ENCODE measurements at regions not wholly inside any gene's neighbourhood (a gene's known extent, or its start where the extent isn't known, plus 50 kb on each side); places are given as distances from the start of the nearest gene placed in this dataset.
A peak's percentile ranks its signal among the peaks of the same experiment; 100 is the strongest.
"Not testable (repeated sequence)": the region's sequence is repeated elsewhere in the genome, so short reads cannot be mapped to it uniquely, and the experiment has no call there.

DNA sequence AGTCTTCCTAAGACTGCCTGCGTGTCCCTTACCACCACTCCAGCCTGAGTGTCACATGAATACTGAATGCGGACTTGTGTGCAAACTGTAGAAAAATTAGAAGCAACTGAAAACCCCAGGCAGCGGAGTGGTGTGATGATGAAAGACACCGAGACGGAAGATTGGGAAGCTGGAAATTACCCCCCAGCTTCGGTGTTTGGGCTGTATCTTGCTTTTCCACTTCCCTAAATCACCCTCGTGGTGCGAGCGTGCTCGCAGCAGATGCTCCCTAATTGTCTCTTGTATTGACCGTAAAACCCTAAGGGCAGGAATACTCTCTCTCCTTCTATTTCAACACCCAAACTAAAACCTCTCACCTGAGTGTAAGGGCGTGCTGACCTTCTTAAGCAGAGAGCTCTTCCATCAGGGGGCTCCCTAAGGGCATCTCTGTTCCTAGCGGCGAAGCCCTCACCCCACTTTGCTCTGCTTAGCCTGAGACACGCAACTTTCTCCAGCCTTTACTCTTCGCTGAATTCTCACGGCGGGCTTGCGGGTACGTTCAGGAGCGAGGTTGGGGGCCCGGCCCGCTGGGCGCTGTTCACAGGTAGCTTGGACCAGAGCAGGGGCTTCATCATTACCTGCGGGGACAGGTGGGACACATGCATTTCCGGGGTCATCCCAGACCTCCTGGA is 62.4 kb downstream of the CRYBB2 start:
- no peak for DNase-seq

DNA sequence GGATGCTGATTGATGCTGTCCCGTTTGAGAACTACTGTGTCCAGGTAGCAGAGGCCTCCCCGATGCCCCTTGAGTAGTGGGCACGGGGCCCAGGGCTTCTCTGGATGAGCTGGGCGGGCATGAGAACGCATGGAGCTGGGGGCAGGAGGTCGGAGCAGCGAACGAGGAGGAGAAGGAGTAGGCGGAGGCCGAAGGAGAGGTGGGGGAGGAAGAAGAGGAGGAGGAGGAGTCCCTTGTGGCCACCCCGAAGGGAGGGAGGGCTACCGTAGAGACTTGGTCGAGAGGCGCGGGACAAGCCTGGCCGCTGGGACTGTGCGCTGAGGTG is 62.9 kb downstream of the CRYBB2 start:
- no peak for DNase-seq

DNA sequence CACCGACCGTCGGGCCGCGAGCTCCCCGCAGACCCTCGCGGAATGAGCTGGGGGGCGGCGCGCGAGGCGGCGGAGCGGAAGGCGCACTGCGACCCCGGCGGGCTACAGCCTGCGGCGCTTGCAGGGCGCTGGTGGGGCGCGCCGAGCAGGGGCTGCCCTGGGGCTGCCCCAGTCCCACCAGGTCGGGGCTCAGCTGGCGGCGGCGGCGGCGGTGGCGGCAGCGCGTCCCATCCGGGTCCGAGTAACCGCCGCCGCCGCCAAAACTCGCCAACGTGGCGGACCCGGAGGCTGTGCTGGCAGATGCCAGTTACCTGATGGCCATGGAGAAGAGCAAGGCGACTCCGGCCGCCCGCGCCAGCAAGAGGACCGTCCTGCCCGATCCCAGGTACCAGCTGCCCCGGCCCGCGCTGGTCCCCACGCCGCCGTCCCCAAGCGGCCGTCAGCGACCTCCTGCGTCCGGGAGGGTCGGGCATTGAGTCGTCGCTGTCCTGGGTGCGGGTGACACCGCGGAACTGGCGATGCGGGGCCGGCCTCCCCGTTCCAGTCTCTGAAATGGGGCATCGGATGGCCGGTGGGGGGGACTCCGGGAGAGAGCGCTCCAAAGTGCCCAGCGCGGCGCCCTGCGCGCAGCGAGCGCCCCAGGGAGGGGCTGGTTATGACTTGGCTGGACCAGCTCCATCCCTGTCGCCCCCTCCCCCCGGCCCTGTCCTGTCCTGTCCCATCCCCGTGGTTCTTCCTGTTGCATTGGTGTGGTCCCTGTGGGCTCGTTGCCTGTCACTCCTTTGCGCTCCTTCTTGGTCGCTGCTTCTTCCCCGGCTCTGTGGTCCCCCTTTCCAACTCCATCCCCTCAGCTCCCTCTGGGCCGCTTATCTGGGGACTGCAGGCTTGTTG is 63.5 kb downstream of the CRYBB2 start:
- DNase-seq = no peak

DNA sequence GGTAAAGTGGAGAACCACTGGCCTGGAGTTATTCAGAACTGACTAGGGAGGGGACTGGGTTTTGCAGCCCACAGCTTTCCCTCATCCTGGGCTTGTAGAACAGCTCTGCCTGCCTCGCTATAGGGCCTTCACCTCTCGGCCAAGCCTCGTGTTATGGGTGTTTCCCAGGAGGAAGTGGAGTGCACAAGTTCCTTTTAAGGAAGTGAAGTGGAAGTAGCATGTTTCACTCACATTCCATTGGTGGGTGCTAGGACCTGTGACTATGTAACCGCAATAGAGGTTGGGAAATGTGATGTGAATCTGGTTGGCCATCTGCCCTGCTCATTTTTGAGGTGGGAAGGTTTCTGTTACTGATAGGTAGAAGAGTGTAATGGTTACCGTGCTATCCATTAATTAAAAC is 69.0 kb downstream of the CRYBB2 start:
- DNase-seq = not testable (repeated sequence)

DNA sequence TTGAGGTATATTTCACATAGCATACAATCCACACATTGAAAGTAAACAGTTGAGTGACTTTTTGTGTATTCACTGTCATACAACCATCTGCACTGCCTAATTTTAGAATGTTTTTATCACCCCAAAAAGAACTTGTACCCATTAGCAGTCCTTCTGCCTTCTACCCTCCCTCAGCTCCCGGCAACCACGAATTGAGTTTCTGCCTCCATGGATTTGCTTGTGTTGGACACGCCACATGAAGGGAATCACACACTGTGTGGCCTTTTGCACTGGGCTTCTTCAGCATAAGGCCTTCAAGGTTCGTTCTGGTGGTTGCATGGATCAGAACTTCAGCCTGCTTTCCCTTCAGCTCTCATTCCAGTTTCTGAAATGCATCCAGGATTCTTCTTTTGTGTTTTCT is 82.5 kb downstream of the CRYBB2 start:
- not testable (repeated sequence) for DNase-seq

DNA sequence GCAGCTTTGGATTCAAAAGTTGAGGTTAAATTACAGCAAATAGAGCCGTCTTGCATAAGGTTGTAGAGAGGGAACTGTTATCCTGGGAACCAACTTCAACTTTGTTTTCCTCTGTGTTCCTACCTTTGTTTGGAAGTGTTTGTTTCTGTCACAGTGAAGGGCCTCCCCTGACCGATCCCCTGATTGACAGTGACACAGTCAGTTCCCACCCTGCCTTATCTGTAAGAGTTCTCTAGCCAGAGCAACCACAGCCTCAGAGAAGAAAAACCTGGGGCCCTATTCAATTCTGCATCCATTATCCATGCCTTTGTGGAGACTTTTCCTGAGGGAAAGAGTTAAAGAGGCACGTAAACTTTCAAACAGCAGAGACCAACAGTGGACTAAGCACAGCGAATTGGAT is 90.1 kb downstream of the CRYBB2 start:
- DNase-seq = not testable (repeated sequence)

DNA sequence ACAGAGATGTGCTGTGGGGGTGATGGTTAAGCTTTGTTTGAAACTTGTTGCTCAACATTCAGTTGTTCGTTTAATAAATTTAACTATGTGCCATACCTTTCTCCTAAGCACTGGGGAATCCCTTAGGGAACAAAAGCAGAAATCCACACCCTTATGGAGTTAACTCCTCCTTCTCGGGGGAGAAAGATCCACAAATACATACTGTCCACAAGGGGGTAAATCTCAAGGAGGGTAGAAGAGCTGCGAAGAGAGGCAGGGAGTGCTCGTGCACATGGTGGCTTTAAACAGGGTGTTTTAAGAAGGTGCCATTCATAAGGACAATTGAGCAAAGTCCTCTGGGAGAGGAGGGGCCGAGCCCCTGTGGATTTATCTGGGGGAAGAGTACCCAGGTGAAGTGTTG is 92.5 kb downstream of the CRYBB2 start:
- DNase-seq = not testable (repeated sequence)

DNA sequence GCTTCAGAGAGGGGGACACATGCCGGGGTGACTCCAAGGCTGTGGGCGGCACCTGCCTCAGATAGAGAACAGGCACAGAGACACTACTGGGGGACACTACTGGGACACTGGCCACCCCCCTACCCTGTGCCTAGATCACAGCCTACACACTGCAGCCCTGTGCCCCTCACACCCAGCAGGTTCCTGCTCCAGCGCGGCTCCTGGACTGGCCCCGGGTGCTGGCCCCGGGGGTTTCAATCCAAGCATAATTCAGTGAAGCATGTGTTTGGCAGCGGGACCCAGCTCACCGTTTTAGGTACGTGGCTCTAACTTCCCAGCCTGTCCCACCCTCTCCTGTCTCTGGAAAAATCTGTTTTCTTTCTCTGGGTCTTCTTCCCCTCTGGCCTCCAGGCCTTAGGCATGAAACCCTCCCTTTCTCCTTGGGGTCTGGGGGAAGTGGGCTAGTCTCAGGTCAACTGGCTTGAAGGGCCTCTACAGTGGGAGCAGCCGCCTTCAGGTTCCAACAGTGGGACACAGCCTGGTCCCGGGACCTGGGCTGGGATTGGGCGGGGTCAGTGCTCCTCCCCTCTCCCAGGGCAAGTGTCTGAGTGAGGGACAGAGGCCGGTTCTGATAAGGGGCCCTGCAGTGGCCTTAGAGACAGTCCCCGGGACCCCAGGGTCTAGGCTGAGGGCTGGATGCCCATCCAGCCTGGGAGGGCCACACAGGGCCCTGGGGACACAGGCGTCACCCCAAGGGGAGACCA is 98.8 kb downstream of the CRYBB2 start:
- DNase-seq = no peak

DNA sequence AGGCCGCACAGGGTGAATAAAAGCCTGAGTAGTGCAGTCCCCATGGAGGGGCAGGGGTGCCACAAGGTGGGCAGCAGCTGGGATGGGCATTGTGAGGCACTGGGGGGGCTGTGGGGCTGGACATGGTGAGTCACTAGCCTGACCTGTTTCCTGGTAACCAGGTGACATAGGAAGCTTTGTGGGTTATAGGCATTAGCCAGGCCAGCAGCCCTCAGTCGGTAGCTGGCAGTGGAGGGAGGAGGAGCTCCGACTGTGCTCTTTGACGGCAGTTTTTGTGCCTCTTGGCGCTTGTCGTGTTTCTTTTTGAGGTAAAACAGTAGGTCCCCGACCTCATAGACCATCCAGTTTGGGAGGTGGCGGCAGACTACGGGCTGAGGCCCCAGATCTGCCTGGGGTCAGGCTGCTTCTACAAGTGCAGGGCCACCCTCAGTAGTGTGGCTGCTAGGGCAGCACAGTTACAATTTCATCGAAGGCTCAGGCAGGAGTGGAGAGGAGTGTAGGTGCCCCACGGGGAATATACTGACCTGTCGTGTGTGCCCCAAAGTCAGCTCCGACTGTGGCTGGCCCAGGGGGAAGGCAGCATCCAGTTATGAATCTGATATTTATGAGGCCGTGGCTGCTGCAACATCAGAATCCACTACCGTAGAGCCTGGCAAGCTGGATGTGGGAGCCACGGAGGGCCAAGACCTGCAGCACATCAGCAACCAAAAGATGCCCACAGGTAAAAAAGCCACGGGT is 107.7 kb downstream of the CRYBB2 start:
- DNase-seq = no peak

DNA sequence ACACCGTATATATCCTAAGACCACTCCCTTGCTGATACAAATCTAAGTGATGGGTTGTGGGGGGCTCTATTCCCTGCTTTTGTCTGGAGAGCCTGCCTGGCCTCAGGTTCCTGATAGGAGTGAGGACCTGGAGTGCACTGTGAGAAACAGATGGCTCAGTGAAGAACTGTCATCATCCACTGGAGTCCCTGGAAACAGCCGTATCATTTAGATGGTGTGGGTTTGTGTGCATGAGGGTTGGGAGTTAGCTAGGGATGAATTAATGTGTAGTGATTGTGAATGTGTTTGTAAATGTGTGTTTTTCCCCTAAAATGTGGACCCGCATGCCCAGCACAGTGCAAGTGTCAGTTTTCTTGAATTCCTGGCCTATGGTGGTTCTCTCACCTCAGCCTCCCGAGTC is 111.6 kb downstream of the CRYBB2 start:
- DNase-seq = no peak

DNA sequence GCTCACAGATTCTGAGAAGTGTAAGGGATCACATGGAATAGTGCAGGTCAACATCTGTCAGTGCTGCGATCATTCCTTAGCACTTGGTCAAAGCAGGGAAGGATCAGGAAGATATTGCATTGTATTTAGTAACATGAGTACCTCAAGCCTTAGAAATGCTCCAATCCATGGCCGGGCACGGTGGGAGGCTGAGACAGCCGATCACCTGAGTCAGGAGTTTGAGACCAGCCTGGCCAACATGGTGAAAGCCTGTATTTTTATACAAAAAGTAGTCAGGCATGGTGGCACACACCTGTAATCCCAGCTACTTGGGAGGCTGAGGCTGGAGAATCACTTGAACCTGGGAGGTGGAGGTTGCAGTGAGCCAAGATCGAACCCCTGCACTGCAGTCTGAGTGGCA is 112.5 kb downstream of the CRYBB2 start:
- not testable (repeated sequence) for DNase-seq

DNA sequence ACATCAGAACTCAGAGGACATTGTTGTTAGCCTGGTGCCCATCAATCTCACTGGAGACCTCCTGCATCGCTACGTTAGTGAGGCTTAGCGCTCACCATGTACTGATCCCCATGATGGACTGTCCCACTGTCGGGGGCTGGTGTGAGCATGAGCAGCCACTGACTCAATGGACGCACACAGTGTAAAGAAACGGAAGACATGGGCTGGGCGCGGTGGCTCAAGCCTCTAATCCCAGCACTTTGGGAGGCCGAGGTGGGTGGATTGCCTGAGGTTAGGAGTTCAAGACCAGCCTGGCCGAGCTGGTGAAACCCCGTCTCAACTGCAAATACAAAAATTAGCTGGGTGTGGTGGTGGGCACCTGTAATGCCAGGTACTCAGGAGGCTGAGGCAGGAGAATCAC is 112.9 kb downstream of the CRYBB2 start:
- DNase-seq = no peak

DNA sequence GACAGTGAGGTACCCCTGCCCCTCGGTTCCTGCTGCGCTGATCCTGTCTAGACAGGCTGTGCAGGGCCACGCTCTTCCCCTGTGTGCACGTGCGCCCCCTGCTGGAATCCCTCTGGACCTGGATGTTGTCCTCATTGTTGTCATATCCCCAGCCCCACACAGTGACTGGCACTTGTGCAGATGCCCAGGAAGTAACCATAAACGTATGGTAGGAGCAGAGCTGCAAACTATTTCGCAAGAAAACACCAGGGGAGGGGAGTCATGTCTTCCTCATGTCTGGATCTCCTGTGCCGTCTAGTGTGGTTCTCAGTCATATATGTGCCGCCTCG is 114.7 kb downstream of the CRYBB2 start:
- peak; percentile 23 for DNase-seq

DNA sequence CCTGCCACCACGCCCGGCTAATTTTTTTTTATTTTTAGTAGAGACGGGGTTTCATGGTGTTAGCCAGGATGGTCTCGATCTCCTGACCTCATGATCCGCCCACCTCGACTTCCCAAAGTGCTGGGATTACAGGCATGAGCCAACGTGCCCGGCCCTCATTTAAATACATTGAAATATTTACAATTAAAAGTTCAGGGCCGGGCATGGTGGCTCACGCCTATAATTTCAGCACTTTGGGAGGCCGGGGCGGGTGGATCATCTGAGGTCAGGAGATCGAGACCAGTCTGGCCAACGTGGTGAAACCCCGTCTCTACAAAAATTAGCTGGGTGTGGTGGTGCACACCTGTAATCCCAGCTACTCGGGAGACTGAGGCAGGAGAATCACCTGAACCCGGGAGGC is 115.2 kb downstream of the CRYBB2 start:
- not testable (repeated sequence) for DNase-seq

DNA sequence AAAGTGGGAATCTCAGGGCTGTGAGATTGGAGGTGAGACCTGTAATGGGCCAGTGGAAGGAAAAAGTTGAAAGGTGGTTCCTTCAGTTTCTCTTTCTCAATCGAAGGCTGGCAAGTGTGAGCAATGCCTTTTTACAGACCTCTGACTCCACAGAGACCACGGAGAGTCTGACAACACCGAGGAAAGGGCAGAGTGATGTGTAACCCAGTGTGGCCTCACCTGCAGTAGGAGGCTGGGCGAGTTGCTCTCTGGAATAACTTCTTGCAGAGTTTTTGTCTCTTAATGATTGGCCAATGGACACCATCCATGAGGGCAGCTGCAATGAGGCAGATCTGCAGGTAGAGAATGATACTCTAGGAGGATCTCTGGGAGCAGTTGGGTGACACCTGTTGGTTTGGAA is 115.8 kb downstream of the CRYBB2 start:
- not testable (repeated sequence) for DNase-seq

DNA sequence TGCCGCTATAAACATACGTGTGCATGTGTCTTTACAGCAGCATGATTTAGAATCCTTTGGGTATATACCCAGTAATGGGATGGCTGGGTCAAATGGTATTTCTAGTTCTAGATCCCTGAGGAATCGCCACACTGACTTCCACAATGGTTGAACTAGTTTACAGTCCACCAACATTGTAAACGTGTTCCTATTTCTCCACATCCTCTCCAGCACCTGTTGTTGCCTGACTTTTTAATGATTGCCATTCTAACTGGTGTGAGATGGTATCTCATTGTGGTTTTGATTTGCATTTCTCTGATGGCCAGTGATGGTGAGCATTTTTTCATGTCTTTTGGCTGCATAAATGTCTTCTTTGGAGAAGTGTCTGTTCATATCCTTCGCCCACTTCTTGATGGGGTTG is 121.1 kb downstream of the CRYBB2 start:
- DNase-seq = not testable (repeated sequence)

DNA sequence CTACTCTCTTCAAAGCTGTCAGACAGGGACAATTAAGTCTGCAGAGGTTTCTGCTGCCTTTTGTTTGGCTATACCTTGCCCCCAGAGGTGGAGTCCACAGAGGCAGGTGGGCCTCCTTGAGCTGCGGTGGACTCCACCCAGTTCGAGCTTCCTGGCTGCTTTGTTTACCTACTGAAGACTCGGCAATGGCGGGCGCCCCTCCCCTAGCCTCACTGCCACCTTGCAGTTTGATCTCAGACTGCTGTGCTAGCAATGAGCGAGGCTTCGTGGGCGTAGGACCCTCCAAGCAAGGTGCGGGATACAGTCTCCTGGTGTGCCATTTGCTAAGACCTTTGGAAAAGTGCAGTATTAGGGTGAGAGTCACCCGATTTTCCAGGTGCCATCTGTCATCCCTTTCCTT is 124.9 kb downstream of the CRYBB2 start:
- not testable (repeated sequence) for DNase-seq

DNA sequence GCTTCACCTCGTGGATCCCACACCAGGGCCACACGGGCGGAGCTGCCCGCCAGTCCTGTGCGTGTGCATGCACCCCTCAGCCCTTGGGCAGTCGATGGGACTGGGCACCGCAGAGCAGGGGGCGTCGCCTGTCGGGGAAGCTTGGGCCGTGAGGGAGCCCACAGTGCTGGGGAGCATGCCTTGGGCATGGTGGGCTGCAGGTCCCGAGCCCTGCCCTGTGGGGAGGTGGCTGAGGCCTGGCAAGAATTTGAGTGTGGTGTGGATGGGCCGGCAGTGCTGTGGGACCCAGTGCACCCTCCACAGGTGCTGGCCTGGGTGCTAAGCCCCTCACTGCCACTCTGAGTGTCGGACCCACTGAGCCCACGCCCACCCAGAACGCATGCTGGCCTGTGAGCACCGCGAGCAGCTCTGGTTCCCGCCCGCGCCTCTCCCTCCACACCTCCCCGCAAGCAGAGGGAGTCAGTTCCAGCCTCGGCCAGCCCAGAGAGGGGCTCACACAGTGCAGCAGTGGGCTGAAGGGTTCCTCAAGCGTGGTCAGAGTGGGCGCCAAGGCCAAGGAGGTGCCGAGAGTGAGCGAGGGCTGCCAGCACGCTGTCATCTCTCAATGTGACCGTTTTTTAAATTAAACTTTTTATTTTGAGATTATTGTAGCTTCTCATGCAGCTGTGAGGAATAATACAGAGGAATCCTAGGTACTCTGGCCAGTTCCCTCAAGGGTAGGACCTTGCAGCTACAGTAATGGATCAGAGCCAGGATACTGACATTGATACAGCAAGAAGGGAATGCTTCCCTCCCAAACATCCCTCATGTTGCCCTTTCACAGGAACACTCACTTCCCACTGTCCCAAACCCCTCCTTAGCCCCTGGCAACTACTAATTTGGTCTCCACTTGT is 127.7 kb downstream of the CRYBB2 start:
- no peak for DNase-seq

DNA sequence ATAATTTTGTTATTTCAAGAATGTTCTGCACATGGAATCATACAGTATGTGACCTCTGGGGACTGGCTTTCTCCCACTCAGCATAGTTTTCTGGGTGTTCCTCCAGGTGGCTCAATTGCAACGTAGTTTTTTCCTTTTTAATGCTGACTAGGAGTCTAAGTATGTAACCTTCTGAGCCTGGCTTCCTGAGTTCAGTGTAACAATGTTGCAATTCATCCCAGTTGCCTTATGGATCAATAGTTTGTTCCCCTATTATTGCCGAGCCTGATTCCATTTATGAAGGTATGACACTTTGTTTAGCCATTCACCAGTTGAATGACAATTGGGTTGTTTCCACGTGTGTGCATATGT is 128.3 kb downstream of the CRYBB2 start:
- no peak for DNase-seq

DNA sequence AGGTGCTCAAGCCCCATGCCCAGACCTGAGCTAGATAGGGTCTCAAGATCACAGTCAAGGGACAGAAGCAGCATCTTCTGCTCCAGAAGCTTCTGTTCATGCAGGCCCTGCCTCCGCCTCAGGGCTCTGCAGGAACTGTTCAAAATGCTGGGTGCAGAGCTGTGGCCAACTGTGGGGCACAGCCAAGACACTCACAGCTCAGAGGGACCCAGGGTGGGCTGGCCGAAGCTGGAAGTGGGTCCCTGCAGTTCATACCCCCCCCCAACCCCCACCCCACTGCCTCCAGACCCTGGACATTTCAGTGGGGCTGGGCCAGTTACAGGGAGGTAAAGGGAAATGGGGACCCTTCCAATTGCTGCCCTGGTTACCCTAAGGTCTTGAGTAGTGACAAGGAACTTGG is 129.0 kb downstream of the CRYBB2 start:
- DNase-seq = no peak

DNA sequence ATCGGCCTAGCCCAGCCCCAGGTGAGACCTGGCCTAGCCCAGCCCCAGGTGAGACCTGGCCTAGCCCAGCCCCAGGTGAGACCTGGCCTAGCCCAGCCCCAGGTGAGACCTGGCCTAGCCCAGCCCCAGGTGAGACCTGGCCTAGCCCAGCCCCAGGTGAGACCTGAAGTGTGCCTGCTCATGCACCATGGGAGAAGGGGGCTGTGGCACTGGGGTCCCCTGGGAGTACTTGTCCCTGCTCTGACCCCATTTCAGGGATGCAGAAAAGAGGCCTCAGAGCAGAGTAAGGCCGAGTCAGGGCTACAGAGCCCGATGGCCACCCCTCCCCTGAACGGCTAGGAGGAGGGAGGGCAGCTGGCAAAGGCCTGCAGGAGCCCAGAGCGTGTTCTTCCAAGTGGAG is 129.6 kb downstream of the CRYBB2 start:
- DNase-seq = not testable (repeated sequence)

DNA sequence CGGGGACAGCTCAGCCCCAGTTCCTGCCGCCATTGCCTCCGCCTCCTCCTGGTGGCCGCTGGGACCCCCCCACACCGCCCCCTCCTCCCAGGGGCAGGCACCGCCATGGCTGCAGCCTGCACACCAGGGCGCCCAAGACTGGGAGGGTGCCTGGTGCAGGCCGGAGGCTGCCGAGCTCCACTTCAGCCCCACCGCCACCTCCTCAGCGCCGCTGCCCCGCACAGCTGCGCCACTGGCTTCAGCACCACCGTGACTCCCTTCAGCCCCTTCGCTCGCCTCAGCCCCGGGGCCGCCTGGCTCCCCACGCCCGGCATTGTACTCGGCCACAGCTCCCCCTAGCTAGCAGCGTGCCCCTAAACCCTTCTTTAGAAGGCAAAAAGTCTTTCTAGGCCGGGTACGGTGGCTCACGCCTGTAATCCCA is 131.1 kb downstream of the CRYBB2 start:
- no peak for DNase-seq
